ENCODE measurements at regions not wholly inside any gene's neighbourhood (a gene's known extent, or its start where the extent isn't known, plus 50 kb on each side); places are given as distances from the start of the nearest gene placed in this dataset.

- Histone ChIP-seq H3K4me1 (no peaks in the 10 kb centered on the region), H3K27me3 (no peaks in the 10 kb centered on the region), H3K4me3 (no peak overlapping the region), H3K36me3 (no peaks in the 10 kb centered on the region), H3K9me3 (no peaks in the 10 kb centered on the region), H3K27ac (no peak overlapping the region)
- DNase-seq (no peak), ATAC-seq (no peak)
- no peak for TF ChIP-seq CTCF (IDR thresholded peaks at IDR 0.05)
- intact Hi-C loops (cut with DNase I): no loop called here
These were observed 1974.7 kb downstream of the ARAP2 start for GRCh38 chr4:34269613-34270012.

- ATAC-seq (no peak), DNase-seq (no peak)
- intact Hi-C loops (cut with DNase I): no loop called here
- H3K27me3 ChIP-seq: no peaks in the 10 kb centered on the region
- no peaks in the 10 kb centered on the region for H3K4me1 ChIP-seq
- H3K9me3 ChIP-seq: no peaks in the 10 kb centered on the region
- TF ChIP-seq CTCF (IDR thresholded peaks at IDR 0.05): no peak
- no peaks in the 10 kb centered on the region for H3K36me3 ChIP-seq
- no peak overlapping the region for H3K27ac ChIP-seq
- no peak overlapping the region for H3K4me3 ChIP-seq
These were observed 1972.6 kb downstream of the ARAP2 start for GRCh38 chr4:34271479-34272355.

GRCh38 chr4:34279011-34279410 lies 1965.3 kb downstream of the ARAP2 start:
- Histone ChIP-seq H3K27ac (no peak overlapping the region), H3K4me3 (no peak overlapping the region), H3K36me3 (no peaks in the 10 kb centered on the region), H3K4me1 (no peaks in the 10 kb centered on the region), H3K9me3 (no peaks in the 10 kb centered on the region), H3K27me3 (no peaks in the 10 kb centered on the region)
- TF ChIP-seq CTCF (IDR thresholded peaks at IDR 0.05): no peak
- intact Hi-C loops (cut with DNase I): no loop called here
- ATAC-seq (no peak), DNase-seq (no peak)

- H3K36me3 ChIP-seq: no peaks in the 10 kb centered on the region
- H3K27ac ChIP-seq: no peak overlapping the region
- ATAC-seq (no peak), DNase-seq (no peak)
- intact Hi-C loops (cut with DNase I): no loop called here
- H3K4me3 ChIP-seq: no peak overlapping the region
- H3K9me3 ChIP-seq: no peaks in the 10 kb centered on the region
- H3K4me1 ChIP-seq: no peaks in the 10 kb centered on the region
- TF ChIP-seq CTCF (IDR thresholded peaks at IDR 0.05): no peak
- H3K27me3 ChIP-seq: no peaks in the 10 kb centered on the region
These were observed 1964.2 kb downstream of the ARAP2 start for GRCh38 chr4:34280131-34280530.

GRCh38 chr4:34281826-34282225 lies 1962.5 kb downstream of the ARAP2 start:
- ATAC-seq (no peak), DNase-seq (no peak)
- Histone ChIP-seq H3K4me3 (no peak overlapping the region), H3K27ac (no peak overlapping the region), H3K9me3 (no peaks in the 10 kb centered on the region), H3K4me1 (no peaks in the 10 kb centered on the region), H3K27me3 (no peaks in the 10 kb centered on the region), H3K36me3 (no peaks in the 10 kb centered on the region)
- no peak for TF ChIP-seq CTCF (IDR thresholded peaks at IDR 0.05)
- intact Hi-C loops (cut with DNase I): no loop called here
